K562 (cell line): ENCODE measurements at regions not wholly inside any gene's neighbourhood (a gene's known extent, or its start where the extent isn't known, plus 50 kb on each side); places are given as distances from the start of the nearest gene placed in this dataset.

Experiments
- ATAC-seq: fragments of 200-7000 bp; cut with Tn5 transposase; 3 replicates; pipeline ENCODE4 v1.9.1; 2020; ENCODE audit warnings: moderate library complexity
- BruUV-seq: library from RNA; stranded (reverse); fragments of 400-500 nt; replicated peaks from 2 replicates; lab custom pipeline; 2021; lab: Mats Ljungman, UMichigan
- CTCF ChIA-PET: fragments of 300-600 bp; formaldehyde crosslinking; extraction: SDS; loops from one replicate; lab custom pipeline; 2021; ENCODE audit warnings: low intra/inter-chr PET ratio; lab: Yijun Ruan, JAX
- POLR2A ChIA-PET: fragments of 300-600, 350-650 bp; sonication (Branson Sonifier 250); formaldehyde crosslinking; extraction: SDS; loops from one replicate; lab custom pipeline; 2021; ENCODE audit warnings: antibody characterized with exemption, inconsistent platforms; lab: Yijun Ruan, JAX
- DNase-seq, 4 experiments: peaks; one replicate each; pipeline versions ENCODE4 v3.0.0 to v3.0.0-alpha.2; 2011 to 2018; ENCODE audit warnings: low spot score in 3 of 4, mixed read lengths in 3 of 4; ENCODE audit errors: extremely low read depth in 1 of 4
- FAIRE-seq: peaks from 2 replicates; lab custom pipeline; 2011; peaks lifted over from hg19 to GRCh38; lab: Jason Lieb, UNC
- H2AFZ ChIP-seq: 2 replicates; pipeline ENCODE4 v1.6.0; 2011; ENCODE audit warnings: low read depth, low read length, control low read depth, inconsistent platforms
- H3K27ac ChIP-seq: fragments of 200-600 bp; 3 replicates; pipeline ENCODE4 v1.8.0; 2011; ENCODE audit warnings: low read depth, mild to moderate bottlenecking, control low read depth, inconsistent platforms, low read length, moderate library complexity, mixed read lengths; ENCODE audit errors: extremely low read depth
- H3K27me3 ChIP-seq, 2 experiments: fragments of 300-600 bp in 1 of 2; 2 replicates in 1 of 2; 3 replicates in 1 of 2; pipeline versions ENCODE4 v1.6.0 to v1.8.0; 2011; ENCODE audit warnings: inconsistent platforms in 2 of 2, low read length in 2 of 2, mild to moderate bottlenecking in 1 of 2, mixed read lengths in 1 of 2, moderate library complexity in 1 of 2; ENCODE audit not compliant: control insufficient read depth in 2 of 2, insufficient read depth in 2 of 2
- H3K36me3 ChIP-seq: fragments of 300-600 bp; 3 replicates; pipeline ENCODE4 v1.8.0; 2011; ENCODE audit warnings: mild to moderate bottlenecking, low read length, inconsistent platforms; ENCODE audit not compliant: control insufficient read depth, insufficient read depth
- H3K4me1 ChIP-seq, 2 experiments: fragments of 200-600 bp in 1 of 2; replicated peaks in 1 of 2; 2 replicates in 1 of 2; 3 replicates in 1 of 2; pipeline versions ENCODE4 v1.5.1 to v1.8.0; 2011; ENCODE audit warnings: inconsistent platforms in 2 of 2, low read length in 2 of 2, mild to moderate bottlenecking in 1 of 2, mixed read lengths in 1 of 2, moderate library complexity in 1 of 2; ENCODE audit not compliant: control insufficient read depth in 2 of 2, insufficient read depth in 2 of 2
- H3K4me2 ChIP-seq: 2 replicates; pipeline ENCODE4 v1.6.1; 2011; ENCODE audit warnings: low read length, control low read depth, inconsistent platforms, mixed read lengths; ENCODE audit not compliant: insufficient read depth
- H3K4me3 ChIP-seq: fragments of 200-600 bp; sonication (generic), shearing (Covaris generic); 2 replicates; pipeline ENCODE4 v1.5.1; 2016; ENCODE audit warnings: control low read depth, inconsistent platforms
- H3K79me2 ChIP-seq: fragments of 200-600 bp; 3 replicates; pipeline ENCODE4 v1.8.0; 2011; ENCODE audit warnings: low read length, inconsistent platforms; ENCODE audit not compliant: control insufficient read depth, insufficient read depth
- H3K9ac ChIP-seq, 2 experiments: 2 replicates each; pipeline versions ENCODE4 v1.6.0 to v1.6.1; 2011; ENCODE audit warnings: low read depth in 2 of 2, low read length in 2 of 2, control low read depth in 1 of 2, inconsistent platforms in 1 of 2, mild to moderate bottlenecking in 1 of 2, mixed read lengths in 1 of 2; ENCODE audit not compliant: insufficient read depth in 1 of 2
- H3K9me1 ChIP-seq: one replicate; pipeline ENCODE4 v1.6.0; 2011; ENCODE audit warnings: inconsistent platforms, mild to moderate bottlenecking, low read length, moderate library complexity; ENCODE audit not compliant: control insufficient read depth, insufficient read depth
- H3K9me3 ChIP-seq: replicated peaks from 2 replicates; pipeline ENCODE4 v1.5.1; 2011; ENCODE audit warnings: low read depth, low read length, inconsistent platforms; ENCODE audit not compliant: control insufficient read depth, insufficient read depth
- H4K20me1 ChIP-seq: replicated peaks from 2 replicates; pipeline ENCODE4 v1.6.1; 2011; ENCODE audit warnings: low read length, inconsistent platforms, mixed read lengths; ENCODE audit not compliant: control insufficient read depth, insufficient read depth
- KLF16 ChIP-seq: IDR thresholded peaks from 2 replicates; pipeline ENCODE4 v1.6.1; 2016; ENCODE audit warnings: antibody characterized with exemption
- RAD21 ChIP-seq, 2 experiments: fragments of 250-450 bp in 1 of 2; fragments of 450-650 bp in 1 of 2; sonication (Bioruptor Pico) in 1 of 2; formaldehyde crosslinking in 1 of 2; IDR thresholded peaks in 1 of 2; conservative IDR thresholded peaks in 1 of 2; 2 replicates each; pipeline versions ENCODE4 v1.4.0 to v1.8.0; 2020 to 2022; ENCODE audit warnings: mild to moderate bottlenecking in 2 of 2, moderate library complexity in 1 of 2
- SREBF2 ChIP-seq: sonication (generic); formaldehyde crosslinking; IDR thresholded peaks from 2 replicates; pipeline ENCODE4 v1.4.0; 2020; ENCODE audit warnings: mild to moderate bottlenecking, missing genetic modification reagents
- ZNF384 ChIP-seq: IDR thresholded peaks from 2 replicates; pipeline ENCODE4 v1.6.1; 2012; ENCODE audit warnings: low read depth, low read length, improper control_type of control experiment
- WGBS: fragments of 100-300 bp; shearing (Covaris generic); methylation state at CpG from one replicate; pipeline ENCODE4 v1.1.6; 2016; ENCODE audit warnings: low coverage, mixed read lengths; ENCODE audit not compliant: insufficient coverage; ENCODE audit errors: missing lambda C conversion rate; 5-methylcytosine and 5-hydroxymethylcytosine counted together
- in situ Hi-C: fragments of 300-500 bp; cut with MboI; formaldehyde crosslinking; loops from 4 replicates; pipeline ENCODE4 v1.15.0; 2018; ENCODE audit warnings: inconsistent platforms, mixed read lengths
- intact Hi-C: fragments of 100-400 bp; cut with micrococcal nuclease; formaldehyde crosslinking; loops from 2 replicates; pipeline ENCODE4 v1.14.2; 2022
- TF ChIP-seq, protein P1 (sequence below), 3 experiments: IDR thresholded peaks in 2 of 3; conservative IDR thresholded peaks in 1 of 3; 2 replicates each; pipeline ENCODE4 v1.5.1; 2011 to 2012; ENCODE audit warnings: low read length in 3 of 3, mild to moderate bottlenecking in 3 of 3, control low read depth in 2 of 3, improper control_type of control experiment in 1 of 3, inconsistent platforms in 1 of 3, low read depth in 1 of 3, mixed read lengths in 1 of 3, moderate library complexity in 1 of 3; ENCODE audit not compliant: insufficient read depth in 2 of 3

DNA sequence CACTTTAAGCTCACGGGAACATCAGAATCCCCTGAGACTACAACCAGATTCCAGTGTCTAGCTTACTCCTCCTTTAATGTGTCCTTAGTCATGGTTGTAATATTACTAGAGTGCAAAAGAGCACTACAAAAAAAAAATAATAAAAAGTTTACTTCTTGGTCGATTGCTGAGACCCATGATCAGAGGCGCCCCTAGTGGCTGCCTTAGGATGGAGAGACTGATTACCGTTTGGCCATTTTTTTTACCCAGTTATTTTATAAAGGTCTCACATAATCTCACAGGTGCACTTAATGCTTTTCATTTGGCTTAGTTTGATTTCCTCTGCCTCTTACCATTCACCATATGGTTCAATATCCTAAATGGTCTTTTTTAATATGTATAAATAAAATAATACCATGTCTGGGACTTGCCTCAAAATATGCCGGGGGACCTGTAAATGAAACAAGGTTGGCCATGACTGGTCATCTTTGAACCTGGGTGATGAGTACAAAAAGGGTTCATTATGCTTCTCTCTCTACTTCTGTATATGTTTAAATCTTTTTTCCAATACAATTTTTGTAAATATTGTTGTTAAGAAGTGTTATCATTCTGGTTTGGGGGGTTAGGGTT, 331.5 kb upstream of the NFE2L3 start:
- DNase-seq (peak; percentile 37 to 53 (median 46)), FAIRE-seq (peak; percentile 65), ATAC-seq (peak; percentile 72)
- Histone ChIP-seq H3K27me3 (peaks cover 0 to 4% of the 10 kb centered on the region in 2 experiments; a peak in 1 of 5 replicates), H3K9me1 (no peaks in the 10 kb centered on the region), H4K20me1 (no peaks in the 10 kb centered on the region), H3K9me3 (no peaks in the 10 kb centered on the region), H2AFZ (no peak overlapping the region), H3K27ac (no peak overlapping the region), H3K4me2 (no peak overlapping the region), H3K4me3 (no peak overlapping the region), H3K4me1 (no peaks in the 10 kb centered on the region), H3K79me2 (no peaks in the 10 kb centered on the region), H3K9ac (no peak overlapping the region), H3K36me3 (no peaks in the 10 kb centered on the region)
- intact Hi-C loops (no loop called here), in situ Hi-C loops (no loop called here)
- ChIA-PET POLR2A (no interaction called here), CTCF (interaction anchor here (0.7 to 1.4 kb wide), 2 partner anchors 34 to 728 kb away, joined by 3 to 4 read pairs; no protein-coding TSS in a partner anchor)
- WGBS, result 6% methylated on average over 5 of the region's 5 CpGs
- peak; percentile 25 to 26; a peak in 1 of 4 replicates for TF ChIP-seq RAD21 (CRISPR knock-in tag; conservative IDR thresholded peaks at IDR 0.05 in 1 of 2, IDR thresholded peaks at IDR 0.05 in 1 of 2)
- TF ChIP-seq, protein P1, sequence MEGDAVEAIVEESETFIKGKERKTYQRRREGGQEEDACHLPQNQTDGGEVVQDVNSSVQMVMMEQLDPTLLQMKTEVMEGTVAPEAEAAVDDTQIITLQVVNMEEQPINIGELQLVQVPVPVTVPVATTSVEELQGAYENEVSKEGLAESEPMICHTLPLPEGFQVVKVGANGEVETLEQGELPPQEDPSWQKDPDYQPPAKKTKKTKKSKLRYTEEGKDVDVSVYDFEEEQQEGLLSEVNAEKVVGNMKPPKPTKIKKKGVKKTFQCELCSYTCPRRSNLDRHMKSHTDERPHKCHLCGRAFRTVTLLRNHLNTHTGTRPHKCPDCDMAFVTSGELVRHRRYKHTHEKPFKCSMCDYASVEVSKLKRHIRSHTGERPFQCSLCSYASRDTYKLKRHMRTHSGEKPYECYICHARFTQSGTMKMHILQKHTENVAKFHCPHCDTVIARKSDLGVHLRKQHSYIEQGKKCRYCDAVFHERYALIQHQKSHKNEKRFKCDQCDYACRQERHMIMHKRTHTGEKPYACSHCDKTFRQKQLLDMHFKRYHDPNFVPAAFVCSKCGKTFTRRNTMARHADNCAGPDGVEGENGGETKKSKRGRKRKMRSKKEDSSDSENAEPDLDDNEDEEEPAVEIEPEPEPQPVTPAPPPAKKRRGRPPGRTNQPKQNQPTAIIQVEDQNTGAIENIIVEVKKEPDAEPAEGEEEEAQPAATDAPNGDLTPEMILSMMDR (IDR thresholded peaks at IDR 0.05 in 2 of 3, conservative IDR thresholded peaks at IDR 0.05 in 1 of 3; ENCODE audit: insufficient read depth in 2 of 3, low read depth in 1 of 3, low read length in 3 of 3), result peak; percentile 50 to 73 (median 72)
- no peak for TF ChIP-seq SREBF2 (CRISPR knock-in tag)
- TF ChIP-seq KLF16, result 0 out of 2 replicates have a peak, but pooled peaks have one; percentile 40
- TF ChIP-seq ZNF384, result peak; percentile 75
- BruUV-seq, result no TSS peak
